ENCODE measurements at regions not wholly inside any gene's neighbourhood (a gene's known extent, or its start where the extent isn't known, plus 50 kb on each side); places are given as distances from the start of the nearest gene placed in this dataset.

DNA sequence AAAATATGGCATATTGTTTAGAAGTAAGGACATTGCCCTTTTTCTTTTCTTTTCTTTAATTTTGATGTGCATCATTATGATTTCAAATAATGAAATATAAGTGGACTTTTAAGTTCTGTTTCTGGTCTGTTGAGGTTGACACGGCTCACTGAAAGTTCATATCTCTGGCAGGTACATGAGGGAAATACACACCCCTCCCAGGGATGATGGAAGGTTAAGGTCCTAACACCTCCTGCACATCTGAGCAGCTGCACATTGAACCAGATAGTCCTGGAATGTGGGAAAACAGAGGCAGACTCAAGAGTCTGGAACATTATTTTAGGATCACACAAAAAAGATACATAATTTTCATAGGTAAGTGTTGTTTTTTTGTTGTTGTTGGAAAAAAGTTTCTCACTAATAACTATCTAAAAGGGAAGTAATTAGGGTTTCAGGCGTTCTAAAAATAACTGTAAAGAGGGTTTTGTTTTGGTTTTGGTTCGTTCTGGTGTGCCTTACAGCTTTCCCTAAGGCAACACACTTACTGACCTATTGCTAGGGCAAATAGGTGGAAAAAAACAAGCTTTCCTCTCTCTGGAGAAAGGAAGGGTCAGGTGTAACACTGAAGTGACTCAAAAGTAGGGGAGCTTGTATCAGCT is 201.2 kb upstream of the PRKCQ start:
- TF ChIP-seq, protein P1, sequence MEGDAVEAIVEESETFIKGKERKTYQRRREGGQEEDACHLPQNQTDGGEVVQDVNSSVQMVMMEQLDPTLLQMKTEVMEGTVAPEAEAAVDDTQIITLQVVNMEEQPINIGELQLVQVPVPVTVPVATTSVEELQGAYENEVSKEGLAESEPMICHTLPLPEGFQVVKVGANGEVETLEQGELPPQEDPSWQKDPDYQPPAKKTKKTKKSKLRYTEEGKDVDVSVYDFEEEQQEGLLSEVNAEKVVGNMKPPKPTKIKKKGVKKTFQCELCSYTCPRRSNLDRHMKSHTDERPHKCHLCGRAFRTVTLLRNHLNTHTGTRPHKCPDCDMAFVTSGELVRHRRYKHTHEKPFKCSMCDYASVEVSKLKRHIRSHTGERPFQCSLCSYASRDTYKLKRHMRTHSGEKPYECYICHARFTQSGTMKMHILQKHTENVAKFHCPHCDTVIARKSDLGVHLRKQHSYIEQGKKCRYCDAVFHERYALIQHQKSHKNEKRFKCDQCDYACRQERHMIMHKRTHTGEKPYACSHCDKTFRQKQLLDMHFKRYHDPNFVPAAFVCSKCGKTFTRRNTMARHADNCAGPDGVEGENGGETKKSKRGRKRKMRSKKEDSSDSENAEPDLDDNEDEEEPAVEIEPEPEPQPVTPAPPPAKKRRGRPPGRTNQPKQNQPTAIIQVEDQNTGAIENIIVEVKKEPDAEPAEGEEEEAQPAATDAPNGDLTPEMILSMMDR (IDR thresholded peaks at IDR 0.05) = no peak
- no peak for TF ChIP-seq ZFX (IDR thresholded peaks at IDR 0.05; ENCODE audit: borderline replicate concordance)
